GM12878 (cell line): ENCODE measurements at regions not wholly inside any gene's neighbourhood (a gene's known extent, or its start where the extent isn't known, plus 50 kb on each side); places are given as distances from the start of the nearest gene placed in this dataset.

Source experiments
- ATAC-seq: fragments of 200-7000 bp; cut with Tn5 transposase; 3 replicates; pipeline ENCODE4 v1.9.1; 2020; ENCODE audit warnings: mild to moderate bottlenecking, moderate library complexity
- BruUV-seq: library from RNA; stranded (reverse); fragments of 400-500 nt; replicated peaks from 2 replicates; lab custom pipeline; 2021; lab: Mats Ljungman, UMichigan
- CTCF ChIA-PET: fragments of 300-600 bp; sonication (Branson Sonifier 250); formaldehyde crosslinking; extraction: SDS; loops from one replicate; lab custom pipeline; 2021; ENCODE audit warnings: inconsistent platforms; lab: Yijun Ruan, JAX
- POLR2A ChIA-PET: fragments of 350-600 bp; formaldehyde crosslinking; extraction: SDS; loops from one replicate; lab custom pipeline; 2021; ENCODE audit warnings: inconsistent platforms; lab: Charles Lee
- RAD21 ChIA-PET: fragments of 300-600 bp; sonication (Branson Sonifier 250); formaldehyde crosslinking; loops from one replicate; lab custom pipeline; 2023; ENCODE audit warnings: antibody characterized with exemption; ENCODE audit not compliant: unreplicated experiment; lab: Charles Lee
- SMC1A ChIA-PET: fragments of 300-600 bp; sonication (Branson Sonifier 250); formaldehyde crosslinking; loops from one replicate; lab custom pipeline; 2023; ENCODE audit not compliant: unreplicated experiment, uncharacterized antibody; lab: Charles Lee
- DNase-seq: peaks from one replicate; pipeline ENCODE4 v3.0.0-alpha.2; 2011; ENCODE audit warnings: low read depth, low spot score
- FAIRE-seq: peaks from 3 replicates; lab custom pipeline; 2011; peaks lifted over from hg19 to GRCh38; lab: Jason Lieb, UNC
- H2AFZ ChIP-seq: 2 replicates; pipeline ENCODE4 v1.6.0; 2011; ENCODE audit warnings: low read depth, low read length, control low read depth; ENCODE audit not compliant: control insufficient read depth
- H3K27ac ChIP-seq: 2 replicates; pipeline ENCODE4 v1.5.1; 2011; ENCODE audit warnings: control low read depth; ENCODE audit not compliant: control insufficient read depth, insufficient read depth
- H3K27me3 ChIP-seq, 2 experiments: replicated peaks in 1 of 2; 2 replicates each; pipeline versions ENCODE4 v1.6.0 to v1.6.1; 2011; ENCODE audit warnings: low read length in 1 of 2; ENCODE audit not compliant: control insufficient read depth in 2 of 2, insufficient read depth in 2 of 2
- H3K36me3 ChIP-seq, 2 experiments: 2 replicates each; pipeline ENCODE4 v1.5.1; 2011; ENCODE audit warnings: low read length in 1 of 2; ENCODE audit not compliant: control insufficient read depth in 2 of 2, insufficient read depth in 2 of 2
- H3K4me1 ChIP-seq: 2 replicates; pipeline ENCODE4 v1.6.1; 2011; ENCODE audit warnings: mild to moderate bottlenecking, low read length, moderate library complexity, mixed read lengths; ENCODE audit not compliant: control insufficient read depth, insufficient read depth
- H3K4me2 ChIP-seq: 2 replicates; pipeline ENCODE4 v1.6.0; 2011; ENCODE audit warnings: control low read depth; ENCODE audit not compliant: control insufficient read depth, insufficient read depth
- H3K4me3 ChIP-seq: fragments of 200-600 bp; sonication (generic); 2 replicates; pipeline ENCODE4 v1.5.1; 2016
- H3K79me2 ChIP-seq: 2 replicates; pipeline ENCODE4 v1.6.0; 2011; ENCODE audit warnings: low read length; ENCODE audit not compliant: control insufficient read depth, insufficient read depth
- H3K9ac ChIP-seq: 2 replicates; pipeline ENCODE4 v1.8.0; 2011; ENCODE audit warnings: low read length, control low read depth, mixed read lengths; ENCODE audit not compliant: control insufficient read depth, insufficient read depth
- H3K9me3 ChIP-seq: replicated peaks from 3 replicates; pipeline ENCODE4 v1.5.1; 2011; ENCODE audit warnings: mild to moderate bottlenecking, low read length; ENCODE audit not compliant: control insufficient read depth, insufficient read depth
- H4K20me1 ChIP-seq: 2 replicates; pipeline ENCODE4 v1.6.0; 2011; ENCODE audit not compliant: control insufficient read depth, insufficient read depth
- ETV6 ChIP-seq, 2 experiments: fragments of 450-650 bp in 1 of 2; IDR thresholded peaks in 1 of 2; conservative IDR thresholded peaks in 1 of 2; 2 replicates each; pipeline ENCODE4 v1.6.1; 2014; ENCODE audit warnings: antibody characterized with exemption in 1 of 2, borderline replicate concordance in 1 of 2, low read depth in 1 of 2, mild to moderate bottlenecking in 1 of 2, moderate library complexity in 1 of 2
- MEF2B ChIP-seq: fragments of 450-650 bp; IDR thresholded peaks from 2 replicates; pipeline ENCODE4 v1.6.1; 2018; ENCODE audit warnings: mild to moderate bottlenecking, moderate library complexity; ENCODE audit not compliant: partially characterized antibody, poor library complexity, severe bottlenecking
- TCF7 ChIP-seq: IDR thresholded peaks from 2 replicates; pipeline ENCODE4 v1.6.1; 2014; ENCODE audit warnings: antibody characterized with exemption, borderline replicate concordance
- WGBS: methylation state at CpG from one replicate; pipeline ENCODE4 v1.1.6; 2016; ENCODE audit warnings: low lambda C conversion rate; ENCODE audit not compliant: insufficient replicate concordance, insufficient coverage; ENCODE audit errors: missing lambda C conversion rate; 5-methylcytosine and 5-hydroxymethylcytosine counted together
- in situ Hi-C: fragments of 300-500 bp; cut with MboI; formaldehyde crosslinking; loops from 9 replicates; pipeline ENCODE4 v1.14.3; 2018; ENCODE audit warnings: mixed read lengths
- intact Hi-C: fragments of 100-400 bp; cut with micrococcal nuclease; formaldehyde crosslinking; loops from one replicate; pipeline ENCODE4 v1.14.2; 2022; ENCODE audit not compliant: unreplicated experiment
- TF ChIP-seq, protein P1 (sequence below): fragments of 450-650 bp; IDR thresholded peaks from 2 replicates; pipeline ENCODE4 v1.6.1; 2017; ENCODE audit warnings: antibody characterized with exemption, mild to moderate bottlenecking, moderate library complexity

DNA sequence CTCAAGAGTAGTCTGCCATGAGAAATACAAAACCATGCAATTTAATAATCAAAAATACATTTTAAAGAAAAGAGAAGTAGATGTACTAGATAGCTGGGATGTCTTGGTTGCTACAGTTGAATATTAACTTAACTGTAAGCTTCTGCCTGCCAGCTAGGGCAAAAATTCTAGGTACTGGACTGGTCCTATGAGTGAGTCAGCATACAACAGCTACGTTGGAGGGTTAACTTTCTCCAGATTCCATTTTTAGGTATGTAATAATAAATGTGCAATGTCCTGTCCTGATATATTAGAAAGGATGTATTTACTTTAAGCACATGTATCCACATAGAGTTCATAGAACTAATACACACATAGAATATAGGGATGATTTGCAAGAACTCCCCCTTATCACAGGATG lies 230.1 kb downstream of the CAAP1 start:
- ATAC-seq = no peak
- in situ Hi-C loops = no loop called here

DNA sequence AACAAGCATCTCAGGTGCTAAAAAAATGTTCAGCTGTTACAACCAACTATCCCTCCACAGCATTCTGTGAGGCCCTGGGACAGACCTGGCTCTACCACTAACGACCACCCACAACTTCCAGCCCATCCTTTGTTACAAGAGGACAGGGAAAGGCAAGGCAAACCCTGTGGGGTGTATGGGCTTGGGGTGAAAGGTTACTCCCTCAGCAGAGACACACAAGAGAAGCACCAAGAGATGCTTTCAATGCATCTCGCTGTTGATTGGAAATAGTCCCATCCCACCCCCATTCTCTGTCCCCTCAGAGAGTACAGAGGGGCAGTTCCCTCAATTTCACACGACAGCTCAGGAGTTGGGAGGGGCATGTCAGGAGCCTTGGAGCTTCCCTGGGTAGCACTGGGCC lies 234.1 kb downstream of the CAAP1 start:
- Histone ChIP-seq H3K79me2 (no peaks in the 10 kb centered on the region), H3K9ac (no peak overlapping the region), H4K20me1 (no peaks in the 10 kb centered on the region), H3K4me3 (no peak overlapping the region), H2AFZ (no peak overlapping the region), H3K36me3 (no peaks in the 10 kb centered on the region), H3K9me3 (no peaks in the 10 kb centered on the region), H3K27ac (no peak overlapping the region), H3K27me3 (no peaks in the 10 kb centered on the region; a peak in 1 of 4 replicates), H3K4me1 (no peaks in the 10 kb centered on the region), H3K4me2 (no peak overlapping the region)
- DNase-seq (no peak), FAIRE-seq (no peak), ATAC-seq (no peak)
- BruUV-seq = no TSS peak
- WGBS = 0% methylated on average over 3 of the region's 3 CpGs
- intact Hi-C loops (loop anchor here (5.0 kb wide), 1 partner anchor 49 kb away; no protein-coding TSS in a partner anchor), in situ Hi-C loops (loop anchor here (10.0 kb wide), 1 partner anchor 64 kb away; no protein-coding TSS in a partner anchor)
- ChIA-PET RAD21 (no interaction called here), POLR2A (no interaction called here), CTCF (interaction anchor here (1.1 to 1.4 kb wide), 2 partner anchors 11 to 14 kb away, joined by 3 to 4 read pairs; no protein-coding TSS in a partner anchor), SMC1A (no interaction called here)
- no peak for TF ChIP-seq TCF7
- TF ChIP-seq ETV6 (conservative IDR thresholded peaks at IDR 0.05 in 1 of 2, IDR thresholded peaks at IDR 0.05 in 1 of 2; ENCODE audit: borderline replicate concordance in 1 of 2, low read depth in 1 of 2) = no peak
- TF ChIP-seq, protein P1, sequence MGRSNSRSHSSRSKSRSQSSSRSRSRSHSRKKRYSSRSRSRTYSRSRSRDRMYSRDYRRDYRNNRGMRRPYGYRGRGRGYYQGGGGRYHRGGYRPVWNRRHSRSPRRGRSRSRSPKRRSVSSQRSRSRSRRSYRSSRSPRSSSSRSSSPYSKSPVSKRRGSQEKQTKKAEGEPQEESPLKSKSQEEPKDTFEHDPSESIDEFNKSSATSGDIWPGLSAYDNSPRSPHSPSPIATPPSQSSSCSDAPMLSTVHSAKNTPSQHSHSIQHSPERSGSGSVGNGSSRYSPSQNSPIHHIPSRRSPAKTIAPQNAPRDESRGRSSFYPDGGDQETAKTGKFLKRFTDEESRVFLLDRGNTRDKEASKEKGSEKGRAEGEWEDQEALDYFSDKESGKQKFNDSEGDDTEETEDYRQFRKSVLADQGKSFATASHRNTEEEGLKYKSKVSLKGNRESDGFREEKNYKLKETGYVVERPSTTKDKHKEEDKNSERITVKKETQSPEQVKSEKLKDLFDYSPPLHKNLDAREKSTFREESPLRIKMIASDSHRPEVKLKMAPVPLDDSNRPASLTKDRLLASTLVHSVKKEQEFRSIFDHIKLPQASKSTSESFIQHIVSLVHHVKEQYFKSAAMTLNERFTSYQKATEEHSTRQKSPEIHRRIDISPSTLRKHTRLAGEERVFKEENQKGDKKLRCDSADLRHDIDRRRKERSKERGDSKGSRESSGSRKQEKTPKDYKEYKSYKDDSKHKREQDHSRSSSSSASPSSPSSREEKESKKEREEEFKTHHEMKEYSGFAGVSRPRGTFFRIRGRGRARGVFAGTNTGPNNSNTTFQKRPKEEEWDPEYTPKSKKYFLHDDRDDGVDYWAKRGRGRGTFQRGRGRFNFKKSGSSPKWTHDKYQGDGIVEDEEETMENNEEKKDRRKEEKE = no peak

More for the DNA sequence above, 230.1 kb downstream of the CAAP1 start:
- CTCF ChIA-PET = no interaction called here
- Histone ChIP-seq H3K9me3 (no peaks in the 10 kb centered on the region), H3K27me3 (no peaks in the 10 kb centered on the region), H3K36me3 (no peaks in the 10 kb centered on the region)
- no peak for FAIRE-seq
- no peak for TF ChIP-seq MEF2B
- TF ChIP-seq, all 136 proteins: peak for 0
- ChIA-PET SMC1A (no interaction called here), RAD21 (no interaction called here), POLR2A (interaction anchor here (0.6 kb wide), 1 partner anchor 162 kb away, joined by 3 read pairs; no protein-coding TSS in a partner anchor)
- no TSS peak for BruUV-seq
- Histone ChIP-seq H3K4me1 (no peaks in the 10 kb centered on the region), H3K4me3 (no peak overlapping the region), H3K79me2 (no peaks in the 10 kb centered on the region), H3K4me2 (no peak overlapping the region), H4K20me1 (no peaks in the 10 kb centered on the region), H3K27ac (no peak overlapping the region), H3K9ac (no peak overlapping the region), H2AFZ (no peak overlapping the region)
- intact Hi-C loops = no loop called here
- no peak for DNase-seq
- WGBS = 0% methylated on average over 1 of the region's 1 CpG
